GM23248 (cell line): ENCODE measurements at regions not wholly inside any gene's neighbourhood (a gene's known extent, or its start where the extent isn't known, plus 50 kb on each side); places are given as distances from the start of the nearest gene placed in this dataset.

ENCODE experiments used
- DNase-seq: peaks from one replicate; pipeline ENCODE4 v3.0.0-alpha.2; 2015
- H2AFZ ChIP-seq: fragments of 200-600 bp; sonication (generic); 2 replicates; pipeline ENCODE4 v1.6.1; 2016; ENCODE audit warnings: antibody characterized with exemption
- H3F3A ChIP-seq: fragments of 200-600 bp; sonication (generic); 2 replicates; pipeline ENCODE4 v1.6.1; 2016; ENCODE audit warnings: mild to moderate bottlenecking, antibody characterized with exemption, mixed run types; ENCODE audit not compliant: insufficient read depth
- H3K27ac ChIP-seq: fragments of 200-600 bp; sonication (generic); 2 replicates; pipeline ENCODE4 v1.5.1; 2016; ENCODE audit warnings: mild to moderate bottlenecking
- H3K27me3 ChIP-seq: fragments of 200-600 bp; sonication (generic); replicated peaks from 2 replicates; pipeline ENCODE4 v1.6.1; 2016; ENCODE audit warnings: mild to moderate bottlenecking; ENCODE audit not compliant: insufficient read depth
- H3K36me3 ChIP-seq: fragments of 200-600 bp; sonication (generic); 2 replicates; pipeline ENCODE4 v1.6.1; 2016; ENCODE audit warnings: low read depth, mild to moderate bottlenecking
- H3K4me1 ChIP-seq: fragments of 200-600 bp; sonication (generic); 2 replicates; pipeline ENCODE4 v1.6.1; 2016; ENCODE audit warnings: mild to moderate bottlenecking; ENCODE audit not compliant: insufficient read depth
- H3K4me2 ChIP-seq: fragments of 200-600 bp; sonication (generic); one replicate; pipeline ENCODE4 v1.6.1; 2016; ENCODE audit warnings: mild to moderate bottlenecking; ENCODE audit not compliant: unreplicated experiment
- H3K4me3 ChIP-seq: fragments of 200-600 bp; sonication (generic); 2 replicates; pipeline ENCODE4 v1.5.1; 2016; ENCODE audit warnings: mild to moderate bottlenecking
- H3K79me2 ChIP-seq: fragments of 200-600 bp; sonication (generic); 2 replicates; pipeline ENCODE4 v1.6.1; 2016; ENCODE audit warnings: mild to moderate bottlenecking; ENCODE audit not compliant: insufficient read depth
- H3K9ac ChIP-seq: fragments of 200-600 bp; sonication (generic); 2 replicates; pipeline ENCODE4 v1.6.1; 2016; ENCODE audit warnings: mild to moderate bottlenecking
- H3K9me2 ChIP-seq: fragments of 200-600 bp; sonication (generic); 2 replicates; pipeline ENCODE4 v1.6.1; 2016; ENCODE audit warnings: mixed run types, mild to moderate bottlenecking, moderate library complexity; ENCODE audit not compliant: insufficient read depth
- H3K9me3 ChIP-seq: fragments of 200-600 bp; sonication (generic); one replicate; pipeline ENCODE4 v1.6.1; 2017; ENCODE audit warnings: low read depth
- H4K20me1 ChIP-seq: fragments of 200-600 bp; sonication (generic); 2 replicates; pipeline ENCODE4 v1.6.0; 2016; ENCODE audit not compliant: insufficient read depth
- EZH2 ChIP-seq: fragments of 200-600 bp; sonication (generic); IDR thresholded peaks from 2 replicates; pipeline ENCODE4 v1.6.1; 2018; ENCODE audit warnings: antibody characterized with exemption, mild to moderate bottlenecking; ENCODE audit not compliant: insufficient read depth, poor library complexity, severe bottlenecking
- EZH2phosphoT487 ChIP-seq: fragments of 200-600 bp; sonication (generic); IDR thresholded peaks from 2 replicates; pipeline ENCODE4 v1.6.1; 2018; ENCODE audit warnings: antibody characterized with exemption, moderate library complexity, mild to moderate bottlenecking, low read depth; ENCODE audit not compliant: insufficient read depth
- WGBS, 2 experiments: methylation state at CpG; one replicate each; pipeline ENCODE4 v1.1.6; 2015 to 2017; ENCODE audit warnings: low lambda C conversion rate in 2 of 2, low coverage in 1 of 2; ENCODE audit errors: missing lambda C conversion rate in 2 of 2; 5-methylcytosine and 5-hydroxymethylcytosine counted together
- in situ Hi-C: fragments of 300-500 bp; cut with MboI; formaldehyde crosslinking; loops from 2 replicates; pipeline ENCODE4 v1.15.0; 2020

- Histone ChIP-seq H3F3A (no peaks in the 10 kb centered on the region), H2AFZ (no peak overlapping the region), H3K4me2 (no peak overlapping the region), H3K27me3 (0 out of 2 replicates have a peak, but pooled peaks cover 3% of the 10 kb centered on the region), H3K9me3 (no peaks in the 10 kb centered on the region), H3K4me1 (no peaks in the 10 kb centered on the region), H3K27ac (no peak overlapping the region), H3K79me2 (no peaks in the 10 kb centered on the region), H3K4me3 (no peak overlapping the region), H3K9ac (no peak overlapping the region), H3K9me2 (no peaks in the 10 kb centered on the region), H4K20me1 (no peaks in the 10 kb centered on the region), H3K36me3 (no peaks in the 10 kb centered on the region)
- in situ Hi-C loops, result no loop called here
- TF ChIP-seq EZH2 (no peak), EZH2phosphoT487 (no peak)
- DNase-seq, result no peak
Measured at GRCh38 chr2:163481515-163481914, 254.3 kb downstream of the FIGN start.

- Histone ChIP-seq H3K27me3 (0 out of 2 replicates have a peak, but pooled peaks cover 3% of the 10 kb centered on the region), H3K9ac (no peak overlapping the region), H3K36me3 (no peaks in the 10 kb centered on the region), H3F3A (no peaks in the 10 kb centered on the region), H3K27ac (no peak overlapping the region), H4K20me1 (no peaks in the 10 kb centered on the region), H3K4me3 (no peak overlapping the region), H3K9me3 (no peaks in the 10 kb centered on the region), H3K9me2 (no peaks in the 10 kb centered on the region), H3K4me1 (no peaks in the 10 kb centered on the region), H3K79me2 (no peaks in the 10 kb centered on the region), H2AFZ (no peak overlapping the region), H3K4me2 (no peak overlapping the region)
- DNase-seq, result no peak
- no peak for TF ChIP-seq EZH2phosphoT487
- no peak for TF ChIP-seq EZH2
- in situ Hi-C loops, result no loop called here
- WGBS, 2 experiments, result 58 to 65% methylated on average over 9 of the region's 9 CpGs
Measured at GRCh38 chr2:163479599-163479998, 256.2 kb downstream of the FIGN start.

DNA sequence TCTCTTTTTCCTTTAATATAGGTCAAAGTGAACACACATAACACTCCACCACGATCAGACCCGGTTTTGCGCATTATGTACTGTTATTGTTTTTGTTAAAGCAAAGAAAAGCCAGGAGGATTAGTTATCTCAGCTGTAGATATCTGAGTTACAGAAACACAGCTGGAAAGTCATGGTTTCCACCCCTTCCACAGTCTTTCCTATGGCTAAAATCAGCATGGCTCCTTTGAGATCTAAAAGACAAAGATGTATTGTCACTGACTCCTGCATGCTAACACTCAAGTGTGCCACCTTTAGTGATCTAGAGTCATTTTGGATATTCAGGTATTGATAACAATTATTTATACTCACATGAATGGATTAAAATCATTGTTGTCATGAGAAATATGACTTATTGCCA lies 260.0 kb downstream of the FIGN start:
- H3K27ac ChIP-seq, result no peak overlapping the region
- no peaks in the 10 kb centered on the region for H3K9me2 ChIP-seq
- no peak overlapping the region for H3K9ac ChIP-seq
- H2AFZ ChIP-seq, result no peak overlapping the region
- TF ChIP-seq EZH2phosphoT487 (no peak), EZH2 (no peak)
- no peaks in the 10 kb centered on the region for H3K9me3 ChIP-seq
- 92 to 94% methylated on average over 3 of the region's 3 CpGs for WGBS, 2 experiments
- no peaks in the 10 kb centered on the region for H3F3A ChIP-seq
- in situ Hi-C loops, result no loop called here
- no peak for DNase-seq
- no peaks in the 10 kb centered on the region for H4K20me1 ChIP-seq
- H3K4me1 ChIP-seq, result no peaks in the 10 kb centered on the region
- no peaks in the 10 kb centered on the region for H3K36me3 ChIP-seq
- no peaks in the 10 kb centered on the region for H3K27me3 ChIP-seq
- no peak overlapping the region for H3K4me3 ChIP-seq
- no peaks in the 10 kb centered on the region for H3K79me2 ChIP-seq
- H3K4me2 ChIP-seq, result no peak overlapping the region

GRCh38 chr2:163474889-163475288 lies 260.9 kb downstream of the FIGN start:
- no peak overlapping the region for H3K4me2 ChIP-seq
- H3F3A ChIP-seq, result no peaks in the 10 kb centered on the region
- no peaks in the 10 kb centered on the region for H3K36me3 ChIP-seq
- H3K79me2 ChIP-seq, result no peaks in the 10 kb centered on the region
- H4K20me1 ChIP-seq, result no peaks in the 10 kb centered on the region
- 69 to 74% methylated on average over 4 of the region's 4 CpGs for WGBS, 2 experiments
- no peaks in the 10 kb centered on the region for H3K27me3 ChIP-seq
- no peaks in the 10 kb centered on the region for H3K9me2 ChIP-seq
- H3K9me3 ChIP-seq, result no peaks in the 10 kb centered on the region
- TF ChIP-seq EZH2phosphoT487 (no peak), EZH2 (no peak)
- DNase-seq, result no peak
- no peak overlapping the region for H2AFZ ChIP-seq
- H3K9ac ChIP-seq, result no peak overlapping the region
- no peak overlapping the region for H3K27ac ChIP-seq
- in situ Hi-C loops, result no loop called here
- H3K4me3 ChIP-seq, result no peak overlapping the region
- no peaks in the 10 kb centered on the region for H3K4me1 ChIP-seq

GRCh38 chr2:163474319-163474744 lies 261.5 kb downstream of the FIGN start:
- Histone ChIP-seq H3K4me1 (no peaks in the 10 kb centered on the region), H3K9ac (no peak overlapping the region), H3K9me3 (no peaks in the 10 kb centered on the region), H4K20me1 (no peaks in the 10 kb centered on the region), H3K79me2 (no peaks in the 10 kb centered on the region), H3K36me3 (no peaks in the 10 kb centered on the region), H3K9me2 (no peaks in the 10 kb centered on the region), H3K27me3 (peaks cover under 1% of the 10 kb centered on the region; the same call in 1 of the 2 replicates), H3K4me3 (no peak overlapping the region), H3F3A (no peaks in the 10 kb centered on the region), H3K4me2 (no peak overlapping the region), H3K27ac (no peak overlapping the region), H2AFZ (no peak overlapping the region)
- 83 to 88% methylated on average over 4 of the region's 4 CpGs for WGBS, 2 experiments
- DNase-seq, result no peak
- in situ Hi-C loops, result no loop called here
- TF ChIP-seq EZH2phosphoT487, result no peak
